Psoas muscle (tissue), 7 donors: ENCODE measurements at regions not wholly inside any gene's neighbourhood (a gene's known extent, or its start where the extent isn't known, plus 50 kb on each side); places are given as distances from the start of the nearest gene placed in this dataset.

Source experiments
- ATAC-seq, 4 donors: fragments of 200-7000 bp; cut with Tn5 transposase; one replicate each; pipeline ENCODE4 v1.9.1; 2020; ENCODE audit warnings: moderate library complexity in 3 of 4, mild to moderate bottlenecking in 2 of 4
- DNase-seq, 2 donors: peaks; one replicate each; pipeline ENCODE4 v3.0.0-alpha.2; 2020
- H3K27ac ChIP-seq: fragments of 200-600 bp; one replicate; pipeline ENCODE4 v1.8.0; 2022
- H3K27me3 ChIP-seq, 3 donors: fragments of 200-600 bp in 1 of 3; one replicate each; pipeline versions ENCODE4 v1.6.1 to v1.8.0; 2013 to 2022; ENCODE audit warnings: low read length in 2 of 3, mild to moderate bottlenecking in 2 of 3, moderate library complexity in 1 of 3; ENCODE audit not compliant: insufficient read depth in 3 of 3
- H3K36me3 ChIP-seq, 2 donors: fragments of 200-600 bp in 1 of 2; one replicate each; pipeline versions ENCODE4 v1.6.1 to v1.8.0; 2013 to 2022; ENCODE audit warnings: low read depth in 1 of 2, mild to moderate bottlenecking in 1 of 2, moderate library complexity in 1 of 2; ENCODE audit not compliant: insufficient read depth in 1 of 2
- H3K4me1 ChIP-seq: fragments of 200-600 bp; one replicate; pipeline ENCODE4 v1.8.0; 2022
- H3K4me3 ChIP-seq: fragments of 200-600 bp; one replicate; pipeline ENCODE4 v1.8.0; 2022; ENCODE audit warnings: mild to moderate bottlenecking
- H3K9me3 ChIP-seq: fragments of 200-600 bp; one replicate; pipeline ENCODE4 v1.8.0; 2022
- CTCF ChIP-seq: fragments of 200-600 bp; IDR thresholded peaks from one replicate; pipeline ENCODE4 v1.8.0; 2022; ENCODE audit warnings: antibody characterized with exemption
- WGBS, 3 donors: extraction: QIAGEN DNeasy Blood & Tissue Kit; methylation state at CpG; one replicate each; pipeline versions ENCODE4 v1.1.6 to v1.1.7; 2013; 5-methylcytosine and 5-hydroxymethylcytosine counted together
- intact Hi-C, 2 donors: fragments of 100-400 bp; cut with DNase I; formaldehyde crosslinking; loops; one replicate each; pipeline versions ENCODE4 v1.11.0 to v1.14.2; 2022
- donor health status: healthy with polysubstance abuse.
- donor health status: DM: no; HTN: no; CAD: no; lungs with moderate emphysema.
- donor health status: Bipolar disorder and iron deficiency.
- donor health status: healthy.
- donor health status: DM: yes; HTN: yes; CAD: no.
- donor health status: DM: no; HTN: no; CAD: no.
- donor health status: DM: yes; HTN: yes; CAD: no.

GRCh38 chr5:162248107-162248713, 180.6 kb downstream of the GABRG2 start:
- ATAC-seq (no peak), DNase-seq (no peak)
- no peaks in the 10 kb centered on the region for H3K36me3 ChIP-seq
- WGBS, 3 donors = 72 to 76% (median 74%) methylated on average over 11 of the region's 11 CpGs
- intact Hi-C loops = no loop called here
- no peak overlapping the region for H3K4me3 ChIP-seq
- no peaks in the 10 kb centered on the region for H3K9me3 ChIP-seq
- no peaks in the 10 kb centered on the region for H3K4me1 ChIP-seq
- H3K27ac ChIP-seq = no peak overlapping the region
- TF ChIP-seq CTCF = no peak
- H3K27me3 ChIP-seq = no peaks in the 10 kb centered on the region

GRCh38 chr5:162256711-162257110, 189.1 kb downstream of the GABRG2 start:
- no peaks in the 10 kb centered on the region for H3K27me3 ChIP-seq
- H3K9me3 ChIP-seq = no peaks in the 10 kb centered on the region
- no peaks in the 10 kb centered on the region for H3K4me1 ChIP-seq
- DNase-seq (no peak), ATAC-seq (no peak)
- no peaks in the 10 kb centered on the region for H3K36me3 ChIP-seq
- no peak overlapping the region for H3K27ac ChIP-seq
- intact Hi-C loops = no loop called here
- no peak for TF ChIP-seq CTCF
- H3K4me3 ChIP-seq = no peak overlapping the region
- WGBS, 3 donors = 56 to 75% (median 63%) methylated on average over 1 of the region's 1 CpG

- H3K4me1 ChIP-seq = no peaks in the 10 kb centered on the region
- TF ChIP-seq CTCF = no peak
- no peak overlapping the region for H3K27ac ChIP-seq
- 85 to 88% (median 88%) methylated on average over 12 of the region's 12 CpGs for WGBS, 3 donors
- DNase-seq = no peak
- H3K4me3 ChIP-seq = no peak overlapping the region
- no peaks in the 10 kb centered on the region for H3K9me3 ChIP-seq
- intact Hi-C loops = no loop called here
- no peaks in the 10 kb centered on the region for H3K27me3 ChIP-seq
- ATAC-seq = no peak
- H3K36me3 ChIP-seq = no peaks in the 10 kb centered on the region
These were observed 201.3 kb downstream of the GABRG2 start for GRCh38 chr5:162268694-162269481.

GRCh38 chr5:162272417-162272816, 204.8 kb downstream of the GABRG2 start:
- TF ChIP-seq CTCF = no peak
- Histone ChIP-seq H3K4me1 (no peaks in the 10 kb centered on the region), H3K36me3 (no peaks in the 10 kb centered on the region), H3K27me3 (no peaks in the 10 kb centered on the region), H3K4me3 (no peak overlapping the region), H3K27ac (no peak overlapping the region), H3K9me3 (no peaks in the 10 kb centered on the region)
- no peak for DNase-seq
- 87 to 95% (median 88%) methylated on average over 1 of the region's 1 CpG for WGBS, 3 donors
- ATAC-seq = no peak
- intact Hi-C loops = no loop called here
